ENCODE measurements at regions not wholly inside any gene's neighbourhood (a gene's known extent, or its start where the extent isn't known, plus 50 kb on each side); places are given as distances from the start of the nearest gene placed in this dataset.
"Not testable (repeated sequence)": the region's sequence is repeated elsewhere in the genome, so short reads cannot be mapped to it uniquely, and the experiment has no call there.

- Mint-ChIP-seq H3K4me3 (no peak overlapping the region), H3K36me3 (ENCODE audit: low read depth) (no peaks in the 10 kb centered on the region), H3K27ac (no peak overlapping the region), H3K9me3 (no peaks in the 10 kb centered on the region), H3K27me3 (ENCODE audit: insufficient read depth) (peaks cover 15% of the 10 kb centered on the region), H3K4me1 (ENCODE audit: low read depth) (no peaks in the 10 kb centered on the region)
- TF ChIP-seq CTCF (IDR thresholded peaks at IDR 0.05) = no peak
- DNase-seq = no peak
Observed at GRCh38 chr3:44160818-44161217, 80.9 kb upstream of the TOPAZ1 start.

- H3K27me3 Mint-ChIP-seq (ENCODE audit: insufficient read depth) = peaks cover 22% of the 10 kb centered on the region
- H3K9me3 Mint-ChIP-seq = peaks cover 6% of the 10 kb centered on the region
- no peaks in the 10 kb centered on the region for H3K36me3 Mint-ChIP-seq (ENCODE audit: low read depth)
- no peak for TF ChIP-seq CTCF (IDR thresholded peaks at IDR 0.05)
- H3K4me1 Mint-ChIP-seq (ENCODE audit: low read depth) = no peaks in the 10 kb centered on the region
- H3K27ac Mint-ChIP-seq = no peak overlapping the region
- no peak overlapping the region for H3K4me3 Mint-ChIP-seq
- no peak for DNase-seq
Observed at GRCh38 chr3:44171891-44172290, 69.8 kb upstream of the TOPAZ1 start.

- H3K27ac Mint-ChIP-seq; H3K4me1 Mint-ChIP-seq (ENCODE audit: low read depth); H3K9me3 Mint-ChIP-seq; H3K36me3 Mint-ChIP-seq (ENCODE audit: low read depth); DNase-seq; H3K4me3 Mint-ChIP-seq: not testable (repeated sequence)
- H3K27me3 Mint-ChIP-seq (ENCODE audit: insufficient read depth) = peaks cover 18% of the 10 kb centered on the region
Observed at GRCh38 chr3:44172701-44173100, 69.0 kb upstream of the TOPAZ1 start.

- H3K4me1 Mint-ChIP-seq (ENCODE audit: low read depth) = no peaks in the 10 kb centered on the region
- no peak for TF ChIP-seq CTCF (IDR thresholded peaks at IDR 0.05)
- DNase-seq = no peak
- H3K27me3 Mint-ChIP-seq (ENCODE audit: insufficient read depth) = peaks cover 18% of the 10 kb centered on the region
- no peak overlapping the region for H3K27ac Mint-ChIP-seq
- H3K36me3 Mint-ChIP-seq (ENCODE audit: low read depth) = no peaks in the 10 kb centered on the region
- H3K4me3 Mint-ChIP-seq = no peak overlapping the region
- H3K9me3 Mint-ChIP-seq = peaks cover 6% of the 10 kb centered on the region
Observed at GRCh38 chr3:44173263-44173662, 68.4 kb upstream of the TOPAZ1 start.

GRCh38 chr3:44175070-44175469 lies 66.6 kb upstream of the TOPAZ1 start:
- Mint-ChIP-seq H3K9me3 (peaks cover 6% of the 10 kb centered on the region), H3K4me3 (no peak overlapping the region)

GRCh38 chr3:44179246-44179645 lies 62.4 kb upstream of the TOPAZ1 start:
- H3K4me3 Mint-ChIP-seq = no peak overlapping the region
- H3K9me3 Mint-ChIP-seq = no peaks in the 10 kb centered on the region
- peaks cover 22% of the 10 kb centered on the region for H3K27me3 Mint-ChIP-seq (ENCODE audit: insufficient read depth)

More at GRCh38 chr3:44175070-44175469, 66.6 kb upstream of the TOPAZ1 start:
- H3K4me1 Mint-ChIP-seq (ENCODE audit: low read depth) = no peaks in the 10 kb centered on the region
- no peaks in the 10 kb centered on the region for H3K36me3 Mint-ChIP-seq (ENCODE audit: low read depth)
- TF ChIP-seq CTCF (IDR thresholded peaks at IDR 0.05) = no peak
- no peak overlapping the region for H3K27ac Mint-ChIP-seq
- no peak for DNase-seq
- peaks cover 16% of the 10 kb centered on the region for H3K27me3 Mint-ChIP-seq (ENCODE audit: insufficient read depth)

More at GRCh38 chr3:44179246-44179645, 62.4 kb upstream of the TOPAZ1 start:
- TF ChIP-seq CTCF (IDR thresholded peaks at IDR 0.05) = no peak
- H3K36me3 Mint-ChIP-seq (ENCODE audit: low read depth) = no peaks in the 10 kb centered on the region
- no peaks in the 10 kb centered on the region for H3K4me1 Mint-ChIP-seq (ENCODE audit: low read depth)
- DNase-seq = no peak
- no peak overlapping the region for H3K27ac Mint-ChIP-seq
